ENCODE measurements at regions not wholly inside any gene's neighbourhood (a gene's known extent, or its start where the extent isn't known, plus 50 kb on each side); places are given as distances from the start of the nearest gene placed in this dataset.

DNA sequence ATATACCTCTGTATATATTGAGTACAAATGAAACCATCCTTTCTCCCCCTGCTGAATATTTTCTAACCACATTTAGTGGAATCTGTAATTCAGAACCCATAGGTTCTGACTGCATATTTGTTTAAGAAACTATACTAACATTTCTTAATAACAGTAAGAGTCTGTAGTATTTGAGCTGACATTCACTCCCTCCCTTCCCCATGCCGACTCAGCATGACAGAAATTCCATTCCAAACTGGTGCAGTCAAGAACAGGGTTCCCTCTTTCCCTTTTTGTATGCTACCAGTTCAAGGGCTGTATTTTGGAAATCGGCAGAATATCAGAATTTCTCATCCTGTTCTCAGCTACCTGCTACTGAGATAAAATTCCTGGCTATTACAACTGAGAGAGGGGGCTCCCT lies 796.6 kb upstream of the DPPA4 start (continued):
- TF ChIP-seq TOE1 (IDR thresholded peaks at IDR 0.05; ENCODE audit: borderline replicate concordance) (no peak), TOE1 (CRISPR knock-in tag; IDR thresholded peaks at IDR 0.05; ENCODE audit: borderline replicate concordance, low read depth) (no peak), MIER1 (IDR thresholded peaks at IDR 0.05; ENCODE audit: low read depth) (no peak), TAF15 (IDR thresholded peaks at IDR 0.05; ENCODE audit: low read depth, low read length) (no peak), RB1 (IDR thresholded peaks at IDR 0.05; ENCODE audit: low read depth) (no peak)

GRCh38 chr3:110139048-110139447 lies 801.7 kb upstream of the DPPA4 start:
- no peaks in the 10 kb centered on the region for H3K27me3 ChIP-seq (ENCODE audit: control insufficient read depth in 2 of 2, insufficient read depth in 2 of 2, low read length in 2 of 2)
- no peak for TF ChIP-seq PHF8 (IDR thresholded peaks at IDR 0.05; ENCODE audit: borderline replicate concordance, low read length)
- no peak for TF ChIP-seq HDAC6 (IDR thresholded peaks at IDR 0.05; ENCODE audit: low read depth, low read length)
- TF ChIP-seq RAD51 (IDR thresholded peaks at IDR 0.05; ENCODE audit: borderline replicate concordance, low read depth) = no peak
- no peak for TF ChIP-seq ELF4 (CRISPR knock-in tag; IDR thresholded peaks at IDR 0.05)
- TF ChIP-seq SMAD2 (IDR thresholded peaks at IDR 0.05; ENCODE audit: low read depth, low read length) = no peak
- no peak for TF ChIP-seq ZSCAN29 (IDR thresholded peaks at IDR 0.05)
- TF ChIP-seq HNRNPL (IDR thresholded peaks at IDR 0.05; ENCODE audit: low read depth, low read length) = no peak
- no peak for TF ChIP-seq ZNF512 (tag; IDR thresholded peaks at IDR 0.05)
- TF ChIP-seq ETV1 (tag; conservative IDR thresholded peaks at IDR 0.05; ENCODE audit: low read depth) = no peak
- no peak for TF ChIP-seq E2F1 (CRISPR knock-in tag; IDR thresholded peaks at IDR 0.05)
- no peak for TF ChIP-seq BRCA1 (IDR thresholded peaks at IDR 0.05)
- TF ChIP-seq BRCA1 (CRISPR knock-in tag; IDR thresholded peaks at IDR 0.05) = no peak
- TF ChIP-seq NFE2L1 (tag; IDR thresholded peaks at IDR 0.05; ENCODE audit: borderline replicate concordance, low read depth) = no peak
- no peak overlapping the region for H3K4me2 ChIP-seq (ENCODE audit: insufficient read depth, low read length)
- POLR2A ChIA-PET = no interaction called here
- 0% methylated on average over 4 of the region's 4 CpGs for WGBS (ENCODE audit: insufficient coverage, low coverage, missing lambda C conversion rate)
- H3K4me1 ChIP-seq (replicated peaks in 1 of 2; ENCODE audit: control insufficient read depth in 2 of 2, insufficient read depth in 2 of 2, low read length in 2 of 2) = no peaks in the 10 kb centered on the region
- DNase-seq (ENCODE audit: extremely low read depth in 1 of 4, low spot score in 3 of 4) (no peak), FAIRE-seq (no peak), ATAC-seq (no peak)
- in situ Hi-C loops (cut with MboI) (no loop called here), intact Hi-C loops (cut with micrococcal nuclease) (no loop called here)
- no TSS peak for BruUV-seq (replicated peaks)
- no peaks in the 10 kb centered on the region for H3K36me3 ChIP-seq (ENCODE audit: control insufficient read depth, insufficient read depth, low read length)
- CTCF ChIA-PET (ENCODE audit: low intra/inter-chr PET ratio) = no interaction called here
- no peak overlapping the region for H2AFZ ChIP-seq (ENCODE audit: low read depth, low read length)
- no peaks in the 10 kb centered on the region for H3K79me2 ChIP-seq (ENCODE audit: control insufficient read depth, insufficient read depth, low read length)
- H3K4me3 ChIP-seq = no peak overlapping the region
- H3K27ac ChIP-seq (ENCODE audit: extremely low read depth, low read depth, low read length) = no peak overlapping the region
- H4K20me1 ChIP-seq (replicated peaks; ENCODE audit: control insufficient read depth, insufficient read depth, low read length) = no peaks in the 10 kb centered on the region
- H3K9me1 ChIP-seq (ENCODE audit: control insufficient read depth, insufficient read depth, low read length) = no peaks in the 10 kb centered on the region
- no peak overlapping the region for H3K9ac ChIP-seq (ENCODE audit: insufficient read depth in 1 of 2, low read depth in 2 of 2, low read length in 2 of 2)
- no peaks in the 10 kb centered on the region for H3K9me3 ChIP-seq (replicated peaks; ENCODE audit: control insufficient read depth, insufficient read depth, low read depth, low read length)

All from K562 (cell line).